HG03139 (cell line): ENCODE measurements at regions not wholly inside any gene's neighbourhood (a gene's known extent, or its start where the extent isn't known, plus 50 kb on each side); places are given as distances from the start of the nearest gene placed in this dataset.
"Not testable (repeated sequence)": the region's sequence is repeated elsewhere in the genome, so short reads cannot be mapped to it uniquely, and the experiment has no call there.

Source experiments
- ATAC-seq: cut with Tn5 transposase; IDR thresholded peaks from one replicate; pipeline ENCODE4 v1.9.1; 2021; ENCODE audit not compliant: unreplicated experiment

GRCh38 chr6:134642279-134642678 lies 307.6 kb downstream of the ALDH8A1 start:
- no peak for ATAC-seq

DNA sequence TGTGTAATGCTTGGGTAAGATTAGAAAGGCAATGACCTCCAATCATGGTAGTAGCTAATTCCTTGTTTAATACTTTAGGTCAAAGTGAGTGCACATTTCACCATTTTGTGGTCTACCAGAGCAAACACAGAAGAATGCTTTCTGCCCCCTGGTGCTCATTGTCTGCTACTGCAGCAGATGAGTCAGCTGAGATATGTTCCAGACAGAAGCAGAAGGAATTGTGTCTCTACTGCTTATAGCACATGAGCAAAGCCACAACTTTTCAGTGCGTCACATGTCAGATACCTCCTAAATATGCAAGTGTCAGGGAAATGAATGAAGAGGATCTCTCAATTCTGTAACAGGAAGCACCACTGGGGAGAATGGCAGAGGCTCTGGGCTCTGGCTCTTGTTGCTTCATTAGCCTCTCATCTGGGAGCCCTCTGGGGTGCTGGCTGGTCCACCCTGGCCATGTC lies 308.9 kb downstream of the ALDH8A1 start:
- ATAC-seq = peak; percentile 81

DNA sequence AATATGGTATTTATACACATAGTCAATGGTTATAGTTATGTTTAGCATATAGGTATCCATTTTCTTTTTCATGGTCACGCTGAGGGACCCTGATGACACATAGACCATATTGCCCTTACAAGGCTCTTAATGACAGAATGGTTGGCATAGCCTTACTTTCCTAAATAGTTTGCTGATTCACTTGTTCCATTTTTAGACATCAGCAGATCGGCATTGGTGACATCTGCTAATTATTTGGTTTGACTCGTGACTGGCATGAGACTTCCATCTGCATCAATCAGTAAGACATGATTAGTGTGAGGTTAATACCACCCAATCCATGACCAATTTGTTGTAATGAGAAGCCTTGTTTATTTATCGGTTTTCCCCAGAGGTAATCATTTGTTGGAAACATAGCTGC lies 309.7 kb downstream of the ALDH8A1 start:
- no peak for ATAC-seq

DNA sequence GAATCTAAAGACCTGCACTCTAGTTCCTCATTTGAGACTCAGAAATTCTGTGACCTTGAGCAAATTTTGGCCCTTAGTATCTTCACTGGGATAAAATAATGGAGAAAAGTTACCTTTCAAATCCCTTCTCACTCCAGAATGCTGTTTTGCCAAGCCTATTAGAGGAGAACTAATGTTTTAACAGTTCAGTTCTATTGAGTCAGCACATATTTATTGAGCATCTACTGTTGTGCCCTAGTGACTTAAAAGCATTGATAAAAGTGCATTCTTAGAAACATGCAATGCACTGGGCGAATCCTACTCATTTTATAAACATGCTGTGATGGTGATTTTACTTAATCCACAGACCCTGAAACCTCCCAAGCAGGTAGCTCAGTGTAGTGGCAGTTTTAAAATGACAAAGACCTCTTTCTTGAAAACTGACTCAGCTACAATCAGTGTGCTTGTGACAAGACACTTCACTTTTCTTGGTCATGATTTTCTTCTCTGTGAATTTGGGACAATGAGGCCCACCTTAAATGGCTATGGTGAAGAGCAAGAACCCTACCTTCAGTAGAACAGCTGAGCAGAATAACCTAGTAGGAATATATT lies 312.0 kb downstream of the ALDH8A1 start:
- ATAC-seq = no peak

DNA sequence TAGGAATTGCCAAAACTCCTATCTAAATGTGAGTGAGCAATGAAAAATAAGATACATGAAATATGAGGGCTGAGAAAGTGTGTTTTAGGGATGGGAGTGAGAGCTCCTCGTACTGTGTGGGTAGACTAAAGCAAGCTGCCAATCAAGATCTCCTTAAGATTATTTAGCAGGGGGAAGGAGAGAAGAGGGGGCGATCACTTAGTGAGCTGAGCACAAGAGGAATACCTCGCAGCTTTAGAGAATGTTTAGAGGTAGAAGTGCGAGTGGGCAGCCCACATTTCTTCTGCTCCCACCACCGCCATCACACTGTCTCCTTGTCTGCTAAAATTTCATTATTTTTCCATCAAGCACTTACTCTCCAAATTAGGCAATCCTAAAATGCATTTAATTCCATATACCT lies 312.6 kb downstream of the ALDH8A1 start:
- no peak for ATAC-seq

GRCh38 chr6:134636186-134636799 lies 313.6 kb downstream of the ALDH8A1 start:
- no peak for ATAC-seq

- no peak for ATAC-seq
Observed at GRCh38 chr6:134634966-134635365, 314.9 kb downstream of the ALDH8A1 start.

GRCh38 chr6:134634466-134634865 lies 315.4 kb downstream of the ALDH8A1 start:
- no peak for ATAC-seq

DNA sequence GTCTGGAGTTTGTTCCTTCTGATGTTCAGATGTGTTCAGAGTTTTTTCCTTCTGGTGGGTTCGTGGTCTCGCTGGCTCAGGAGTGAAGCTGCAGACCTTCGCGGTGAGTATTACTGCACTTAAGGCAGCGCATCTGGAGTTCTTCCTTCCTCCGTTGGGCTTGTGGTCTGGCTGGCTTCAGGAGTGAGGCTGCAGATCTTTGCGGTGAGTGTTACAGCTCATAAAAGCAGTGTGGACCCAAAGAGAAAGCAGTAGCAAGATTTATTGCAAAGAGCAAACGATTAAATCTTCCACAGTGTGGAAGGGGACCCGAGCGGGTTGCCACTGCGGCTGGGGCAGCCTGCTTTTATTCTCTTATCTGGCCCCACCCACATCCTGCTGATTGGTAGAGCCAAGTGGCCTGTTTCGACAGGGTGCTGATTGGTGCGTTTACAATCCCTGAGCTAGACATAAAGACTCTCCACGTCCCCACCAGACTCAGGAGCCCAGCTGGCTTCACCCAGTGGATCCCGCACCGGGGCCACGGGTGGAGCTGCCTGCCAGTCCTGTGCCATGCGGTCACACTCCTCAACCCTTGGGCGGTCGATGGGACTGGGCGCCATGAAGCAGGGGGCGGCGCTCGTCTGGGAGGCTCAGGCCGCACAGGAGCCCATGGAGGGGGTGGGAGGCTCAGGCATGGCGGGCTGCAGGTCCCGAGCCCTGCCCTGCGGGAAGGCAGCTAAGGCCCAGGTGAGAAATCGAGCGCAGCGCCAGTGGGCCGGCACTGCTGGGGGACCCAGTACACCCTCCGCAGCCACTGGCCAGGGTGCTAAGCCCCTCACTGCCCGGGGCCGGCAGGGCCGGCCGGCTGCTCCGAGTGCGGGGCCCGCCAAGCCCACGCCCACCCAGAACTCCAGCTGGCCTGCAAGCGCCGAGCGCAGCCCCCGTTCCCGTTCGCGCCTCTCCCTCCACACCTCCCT lies 315.3 kb upstream of the SGK1 start:
- not testable (repeated sequence) for ATAC-seq

DNA sequence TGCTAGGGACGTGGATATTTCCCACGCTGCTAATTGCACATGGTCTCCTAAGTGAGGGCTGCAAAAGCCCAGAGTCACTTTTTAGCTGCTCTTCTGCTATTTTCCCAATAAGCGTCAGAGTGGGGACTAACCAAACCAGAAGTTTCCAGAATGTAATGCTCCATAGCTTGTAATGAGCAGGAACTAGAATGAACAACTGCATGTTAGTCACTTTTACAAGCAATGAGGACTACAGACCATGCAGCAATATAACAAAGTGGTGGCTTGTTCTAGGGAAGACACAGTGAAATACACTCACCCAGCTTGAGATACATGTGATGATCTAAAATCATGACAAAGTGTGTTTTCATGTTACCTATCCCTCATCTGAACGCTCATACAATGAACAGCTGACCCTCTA lies 314.1 kb upstream of the SGK1 start:
- ATAC-seq = no peak

GRCh38 chr6:134631398-134631924 lies 313.5 kb upstream of the SGK1 start:
- no peak for ATAC-seq

- no peak for ATAC-seq
Observed at GRCh38 chr6:134630508-134631121, 312.7 kb upstream of the SGK1 start.

GRCh38 chr6:134628154-134628553 lies 310.2 kb upstream of the SGK1 start:
- no peak for ATAC-seq

DNA sequence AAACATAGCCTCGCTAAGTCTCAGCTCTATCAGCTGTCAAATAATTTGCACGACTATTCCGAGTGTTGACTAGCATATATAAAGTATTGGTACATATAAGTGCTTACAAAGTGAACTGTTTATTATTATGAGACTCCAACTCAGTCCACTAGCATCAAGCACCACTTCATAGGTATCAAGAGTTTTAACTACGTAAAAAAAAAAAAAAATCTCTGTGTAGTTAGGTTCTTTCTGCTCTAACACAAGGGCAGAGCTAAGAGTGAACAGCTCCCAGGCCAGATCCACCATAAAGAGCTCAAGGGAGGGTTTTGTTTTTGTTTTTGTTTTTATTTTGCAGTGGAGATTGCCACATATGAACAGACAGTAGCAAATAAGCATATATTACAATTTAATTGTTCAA lies 309.8 kb upstream of the SGK1 start:
- no peak for ATAC-seq

DNA sequence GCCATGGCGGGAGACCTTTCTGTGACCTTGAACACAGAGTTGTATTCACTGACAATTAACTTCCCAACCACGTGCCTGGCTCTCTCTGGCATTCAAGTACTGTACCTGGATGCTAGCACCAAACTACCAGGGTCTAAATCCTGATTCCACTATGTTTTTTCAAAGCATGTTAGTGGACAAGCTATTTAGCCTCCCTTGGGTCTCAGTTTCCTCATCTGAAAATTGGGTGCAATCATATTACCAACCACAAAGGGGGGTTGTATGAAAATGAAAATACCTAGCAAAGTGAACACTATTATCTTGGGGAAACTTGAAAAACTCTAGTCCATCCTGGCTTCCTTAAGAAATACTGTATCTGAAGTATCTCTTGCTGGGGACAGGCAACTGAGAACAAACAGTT lies 308.7 kb upstream of the SGK1 start:
- no peak for ATAC-seq

DNA sequence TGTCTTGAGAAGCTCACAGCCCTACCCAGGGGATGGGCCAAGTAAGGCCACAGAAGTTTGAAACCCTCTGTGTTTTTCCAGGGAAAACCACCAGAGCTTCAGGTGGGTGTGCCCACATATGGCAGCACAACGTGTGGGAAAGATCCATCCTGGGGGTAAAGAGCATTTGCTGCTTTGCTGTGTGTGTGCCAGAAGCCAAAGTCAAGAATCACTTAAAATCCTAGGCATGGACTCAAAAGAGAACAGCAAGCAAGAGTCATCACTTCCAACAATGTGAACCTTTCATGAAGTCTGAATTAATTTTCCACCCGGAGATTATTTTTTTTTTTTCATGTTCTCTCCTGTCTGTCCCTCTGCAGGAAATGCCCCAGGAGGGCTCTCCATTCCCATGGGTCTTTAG lies 308.2 kb upstream of the SGK1 start:
- ATAC-seq = no peak

GRCh38 chr6:134624781-134625180 lies 306.9 kb upstream of the SGK1 start:
- ATAC-seq = no peak

GRCh38 chr6:134623401-134623800 lies 305.5 kb upstream of the SGK1 start:
- ATAC-seq = no peak

- ATAC-seq = no peak
Observed at GRCh38 chr6:134622382-134623173, 304.7 kb upstream of the SGK1 start.

DNA sequence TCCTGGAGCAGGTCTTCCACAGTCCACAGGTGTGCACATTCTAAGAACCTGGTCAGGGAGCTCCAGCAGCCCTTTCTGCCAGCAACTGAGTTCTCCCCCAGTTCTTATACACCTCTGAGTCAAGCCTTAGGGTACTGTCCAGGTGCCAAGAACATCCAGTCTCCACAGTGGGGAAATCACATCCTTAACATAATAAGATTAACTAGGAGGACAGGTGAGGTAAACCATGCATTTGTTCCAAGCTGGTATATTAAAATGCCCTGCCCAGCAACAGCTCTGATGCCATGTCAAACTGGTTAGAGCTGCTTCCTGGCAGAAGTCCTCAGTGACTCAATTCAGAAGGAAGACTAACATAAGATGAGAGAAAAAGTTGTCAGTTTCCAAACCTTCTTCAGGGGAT lies 303.9 kb upstream of the SGK1 start:
- no peak for ATAC-seq
